Adrenal gland (tissue), 9 donors: ENCODE measurements at regions not wholly inside any gene's neighbourhood (a gene's known extent, or its start where the extent isn't known, plus 50 kb on each side); places are given as distances from the start of the nearest gene placed in this dataset.

Experiments
- DNase-seq, 7 donors: peaks; one replicate each; pipeline ENCODE4 v3.0.0-alpha.2; 2019 to 2020
- H3K27ac ChIP-seq, 5 donors: fragments of 200-600 bp; sonication (generic) in 4 of 5; 1 replicate in 3 of 5; 2 replicates in 2 of 5; pipeline versions ENCODE4 v1.5.1 to v1.8.0; 2016 to 2020; ENCODE audit warnings: mild to moderate bottlenecking in 1 of 5
- H3K27me3 ChIP-seq: fragments of 200-600 bp; 2 replicates; pipeline ENCODE4 v1.8.0; 2021
- H3K36me3 ChIP-seq, 2 donors: fragments of 200-600 bp; replicated peaks in 1 of 2; 1 replicate in 1 of 2; 2 replicates in 1 of 2; pipeline versions ENCODE4 v1.5.1 to v1.8.0; 2018 to 2022
- H3K4me1 ChIP-seq, 2 donors: fragments of 200-600 bp; replicated peaks in 1 of 2; 1 replicate in 1 of 2; 2 replicates in 1 of 2; pipeline versions ENCODE4 v1.5.1 to v1.8.0; 2018 to 2021
- H3K4me3 ChIP-seq, 4 donors: fragments of 200-600 bp; sonication (generic) in 3 of 4; one replicate each; pipeline ENCODE4 v1.5.1; 2016 to 2018
- H3K9me3 ChIP-seq, 3 donors: fragments of 200-600 bp; sonication (generic) in 1 of 3; replicated peaks in 1 of 3; 1 replicate in 2 of 3; 2 replicates in 1 of 3; pipeline versions ENCODE4 v1.5.1 to v1.8.0; 2016 to 2021
- CTCF ChIP-seq, 6 experiments: fragments of 450-650 bp in 4 of 6; fragments of 200-600 bp in 2 of 6; sonication (generic) in 1 of 6; IDR thresholded peaks; 1 replicate in 5 of 6; 2 replicates in 1 of 6; pipeline versions ENCODE4 v1.5.1 to v1.8.0; 2016 to 2021; ENCODE audit warnings: antibody characterized with exemption in 6 of 6, mild to moderate bottlenecking in 2 of 6, moderate library complexity in 1 of 6
- POLR2A ChIP-seq, 2 donors: fragments of 450-650 bp; IDR thresholded peaks; one replicate each; pipeline ENCODE4 v1.6.1; 2017; ENCODE audit warnings: antibody characterized with exemption in 2 of 2, mild to moderate bottlenecking in 2 of 2, moderate library complexity in 1 of 2
- WGBS, 4 donors: extraction: QIAGEN DNeasy Blood & Tissue Kit in 2 of 4; methylation state at CpG; one replicate each; pipeline versions ENCODE4 v1.1.5 to v1.1.7; 2013 to 2017; 5-methylcytosine and 5-hydroxymethylcytosine counted together
- intact Hi-C, 2 donors: fragments of 100-400 bp; cut with DNase I; formaldehyde crosslinking; loops; one replicate each; pipeline versions ENCODE4 v1.14.1 to v1.15.0; 2022 to 2023
- donor health status: healthy with polysubstance abuse.
- donor health status: Bipolar disorder and iron deficiency.
- donor health status: DM: yes; HTN: yes; CAD: no.
- donor health status: DM: no; HTN: no; CAD: no.
- donor health status: DM: no; HTN: no; CAD: no.

GRCh38 chr4:100895556-100896197, 377.9 kb upstream of the EMCN start:
- peak overlapping the region in 1 of 4 donors; percentile 64 for H3K4me3 ChIP-seq
- TF ChIP-seq POLR2A (IDR thresholded peaks at IDR 0.05) = no peak
- no peak for TF ChIP-seq CTCF (IDR thresholded peaks at IDR 0.05)
- H3K9me3 ChIP-seq = no peaks in the 10 kb centered on the region
- WGBS, 4 donors = 39 to 52% (median 42%) methylated on average over 8 of the region's 8 CpGs
- H3K27ac ChIP-seq = peak overlapping the region in 1 of 5 donors; percentile 3
- H3K27me3 ChIP-seq = no peaks in the 10 kb centered on the region
- no peaks in the 10 kb centered on the region for H3K36me3 ChIP-seq
- DNase-seq = no peak
- H3K4me1 ChIP-seq = no peaks in the 10 kb centered on the region
- intact Hi-C loops = no loop called here

GRCh38 chr4:100894339-100894870, 376.6 kb upstream of the EMCN start:
- H3K4me1 ChIP-seq = no peaks in the 10 kb centered on the region
- TF ChIP-seq CTCF (IDR thresholded peaks at IDR 0.05) (no peak), POLR2A (IDR thresholded peaks at IDR 0.05) (no peak)
- no peaks in the 10 kb centered on the region for H3K36me3 ChIP-seq
- no peaks in the 10 kb centered on the region for H3K27me3 ChIP-seq
- intact Hi-C loops = no loop called here
- no peaks in the 10 kb centered on the region for H3K9me3 ChIP-seq
- DNase-seq = no peak
- no peak overlapping the region for H3K4me3 ChIP-seq
- WGBS, 4 donors = 73 to 89% (median 88%) methylated on average over 1 of the region's 1 CpG
- no peak overlapping the region for H3K27ac ChIP-seq

- H3K9me3 ChIP-seq = no peaks in the 10 kb centered on the region
- no peak for TF ChIP-seq POLR2A (IDR thresholded peaks at IDR 0.05)
- no peak for TF ChIP-seq CTCF (IDR thresholded peaks at IDR 0.05)
- no peak for DNase-seq
- 87 to 94% (median 91%) methylated on average over 2 of the region's 2 CpGs for WGBS, 4 donors
- H3K27me3 ChIP-seq = no peaks in the 10 kb centered on the region
- intact Hi-C loops = no loop called here
- H3K4me3 ChIP-seq = no peak overlapping the region
- H3K4me1 ChIP-seq = no peaks in the 10 kb centered on the region
- no peaks in the 10 kb centered on the region for H3K36me3 ChIP-seq
- H3K27ac ChIP-seq = no peak overlapping the region
Measured at GRCh38 chr4:100891808-100892207, 374.0 kb upstream of the EMCN start.

- H3K36me3 ChIP-seq = no peaks in the 10 kb centered on the region
- H3K4me1 ChIP-seq = no peaks in the 10 kb centered on the region
- no peaks in the 10 kb centered on the region for H3K27me3 ChIP-seq
- intact Hi-C loops = no loop called here
- no peak for DNase-seq
- no peak overlapping the region for H3K4me3 ChIP-seq
- TF ChIP-seq POLR2A (IDR thresholded peaks at IDR 0.05) (no peak), CTCF (IDR thresholded peaks at IDR 0.05) (no peak)
- no peak overlapping the region for H3K27ac ChIP-seq
- H3K9me3 ChIP-seq = no peaks in the 10 kb centered on the region
Measured at GRCh38 chr4:100889898-100890297, 372.1 kb upstream of the EMCN start.
